AG08395 (cell line): ENCODE measurements at regions not wholly inside any gene's neighbourhood (a gene's known extent, or its start where the extent isn't known, plus 50 kb on each side); places are given as distances from the start of the nearest gene placed in this dataset.

Source experiments
- DNase-seq: peaks from one replicate; pipeline ENCODE4 v3.0.0; 2012; ENCODE audit warnings: mixed read lengths, low spot score

GRCh38 chr1:226816576-226816975, 53.8 kb upstream of the PSEN2 start:
- peak; percentile 43 for DNase-seq

DNA sequence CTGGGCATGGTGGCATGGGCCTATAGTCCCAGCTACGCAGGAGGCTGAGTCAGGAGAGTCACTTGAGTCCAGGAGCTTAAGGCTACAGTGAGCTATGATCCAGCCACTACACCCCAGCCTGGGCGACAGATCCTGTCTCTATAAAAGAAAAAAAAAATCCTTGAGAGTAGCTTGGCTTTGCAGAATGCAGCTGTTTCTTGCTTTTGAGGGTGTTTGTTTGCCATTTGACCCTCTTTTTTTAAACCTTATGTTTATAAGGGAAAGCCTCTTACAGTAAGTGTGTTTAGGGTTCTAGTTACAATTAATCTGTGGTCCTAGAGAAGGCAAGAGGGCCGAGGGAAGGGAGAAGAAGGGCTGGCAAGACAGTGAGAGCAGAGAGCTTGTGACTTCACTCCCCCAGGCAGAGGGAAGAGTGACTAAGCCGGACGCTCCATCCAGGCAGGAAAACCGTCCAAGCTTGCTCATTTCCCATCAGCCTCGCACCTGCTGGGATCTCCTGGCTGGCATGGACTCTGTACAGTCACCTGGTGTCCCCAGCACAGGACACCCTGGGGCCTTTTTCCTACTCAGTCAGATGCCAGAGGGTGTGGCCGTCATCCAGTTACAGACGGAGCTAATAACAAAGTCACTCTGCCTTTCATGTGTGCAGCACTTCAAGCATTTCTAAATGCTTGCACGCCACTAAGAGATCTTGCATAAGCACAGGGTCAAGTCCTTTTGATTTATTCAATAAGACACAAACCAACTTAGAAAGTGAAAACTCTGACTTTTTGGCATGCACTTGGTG, 55.5 kb upstream of the PSEN2 start:
- peak; percentile 68 for DNase-seq

GRCh38 chr1:226813671-226814591, 56.5 kb upstream of the PSEN2 start:
- DNase-seq = no peak

- no peak for DNase-seq
These were observed 59.7 kb upstream of the PSEN2 start for GRCh38 chr1:226810681-226811080.

GRCh38 chr1:226809785-226810571, 60.4 kb upstream of the PSEN2 start:
- peak; percentile 73 for DNase-seq

DNA sequence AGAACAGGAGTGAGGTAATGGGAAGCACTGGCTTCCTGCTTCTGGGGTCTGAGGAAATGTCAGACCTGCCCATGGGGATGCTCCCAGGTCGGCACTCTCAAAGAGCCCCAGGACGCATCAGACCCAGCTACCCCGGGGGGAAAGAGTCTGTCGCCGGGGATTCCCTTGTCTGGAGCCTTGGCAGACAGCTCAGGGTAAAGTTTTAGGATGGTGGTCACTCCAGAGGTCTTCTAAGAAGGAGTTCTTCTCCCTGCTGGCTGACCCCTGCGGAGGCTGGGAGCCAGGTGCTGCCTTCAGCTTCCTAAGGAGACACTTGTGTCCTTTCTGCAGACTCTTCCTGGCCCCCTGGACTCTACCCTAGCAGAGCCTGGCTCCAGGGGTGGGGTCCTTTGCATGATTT, 61.9 kb upstream of the PSEN2 start:
- no peak for DNase-seq

- DNase-seq = no peak
These were observed 63.4 kb upstream of the PSEN2 start for GRCh38 chr1:226806988-226807387.

GRCh38 chr1:226804907-226805759, 65.3 kb upstream of the PSEN2 start:
- no peak for DNase-seq

DNA sequence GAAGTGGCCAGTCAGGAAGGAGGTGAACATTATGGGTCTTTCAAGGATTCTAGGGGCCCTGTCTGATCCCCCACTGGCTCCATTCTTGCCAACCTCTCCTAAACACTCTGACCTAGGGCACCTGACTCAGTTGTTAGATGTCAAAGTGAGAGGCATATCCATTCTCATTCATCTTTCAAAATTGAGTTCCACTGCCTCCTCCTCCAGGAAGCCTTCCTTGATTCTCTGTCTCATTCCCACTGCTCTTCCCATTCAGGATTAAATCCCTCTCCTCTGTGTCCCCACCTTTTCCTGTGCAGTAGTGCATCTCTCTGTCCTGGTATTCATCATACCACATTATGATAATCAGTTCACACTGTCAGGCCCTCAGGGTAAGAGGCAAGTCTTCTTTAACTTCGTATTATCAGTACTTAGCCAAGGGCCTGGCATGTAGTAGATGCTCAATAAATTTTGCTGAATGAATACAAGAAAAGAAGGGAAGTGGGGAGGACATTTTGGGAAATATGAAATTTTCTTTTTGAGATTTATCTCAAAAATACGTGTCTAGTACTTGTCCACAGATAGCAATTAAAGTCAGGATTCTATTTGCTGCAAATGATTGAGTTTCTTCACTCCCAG, 61.8 kb upstream of the ITPKB start:
- no peak for DNase-seq

- DNase-seq = no peak
These were observed 60.7 kb upstream of the ITPKB start for GRCh38 chr1:226799634-226800281.

DNA sequence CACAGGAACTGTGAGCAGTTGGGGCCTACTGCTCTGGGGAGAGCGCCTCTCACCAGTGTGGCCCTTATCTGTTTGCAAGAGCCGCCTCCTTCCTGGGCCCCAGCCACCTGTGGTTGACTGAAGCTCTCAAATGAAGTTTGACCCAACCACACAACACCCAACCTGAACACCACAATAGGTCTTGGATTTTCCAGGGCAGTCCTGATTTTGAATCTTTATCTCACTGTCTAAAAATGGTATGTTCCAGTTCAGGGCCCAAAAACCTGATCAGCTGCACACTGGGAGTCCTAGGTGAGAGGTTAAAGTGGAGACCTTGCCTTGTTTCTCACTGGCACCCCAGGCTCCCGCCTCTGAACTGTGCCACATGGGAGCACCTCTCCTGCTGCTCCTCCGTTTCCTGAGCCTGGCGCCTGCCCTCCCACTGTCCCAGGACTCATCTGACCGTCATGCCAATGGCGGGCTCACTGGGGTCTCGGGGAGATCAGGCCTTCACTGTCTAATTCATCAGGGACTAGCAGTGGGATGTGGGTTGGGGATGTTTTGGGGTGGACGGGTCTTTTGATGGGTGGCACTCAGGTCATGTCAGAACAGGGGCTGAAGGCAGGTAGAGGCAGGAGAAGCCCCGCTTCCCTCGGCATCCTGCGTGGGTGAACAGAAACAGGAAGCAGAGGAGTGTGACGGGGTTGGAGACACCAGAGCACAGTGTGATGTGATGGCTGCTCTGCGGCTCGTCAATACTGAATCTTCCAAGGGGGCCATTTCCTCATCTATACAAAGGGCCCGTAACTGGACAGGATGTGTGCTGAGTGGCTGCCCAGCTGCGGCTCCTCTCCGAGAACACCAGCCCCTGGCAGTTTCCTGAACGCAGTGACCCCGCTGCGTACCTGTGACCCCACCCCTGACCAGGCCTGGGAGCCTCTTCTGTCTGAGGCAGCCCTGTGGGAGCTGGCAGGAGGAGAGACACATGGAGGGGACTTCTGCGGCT, 59.6 kb upstream of the ITPKB start:
- no peak for DNase-seq

- no peak for DNase-seq
These were observed 58.1 kb upstream of the ITPKB start for GRCh38 chr1:226797151-226797550.

- no peak for DNase-seq
These were observed 54.7 kb upstream of the ITPKB start for GRCh38 chr1:226793620-226794276.

DNA sequence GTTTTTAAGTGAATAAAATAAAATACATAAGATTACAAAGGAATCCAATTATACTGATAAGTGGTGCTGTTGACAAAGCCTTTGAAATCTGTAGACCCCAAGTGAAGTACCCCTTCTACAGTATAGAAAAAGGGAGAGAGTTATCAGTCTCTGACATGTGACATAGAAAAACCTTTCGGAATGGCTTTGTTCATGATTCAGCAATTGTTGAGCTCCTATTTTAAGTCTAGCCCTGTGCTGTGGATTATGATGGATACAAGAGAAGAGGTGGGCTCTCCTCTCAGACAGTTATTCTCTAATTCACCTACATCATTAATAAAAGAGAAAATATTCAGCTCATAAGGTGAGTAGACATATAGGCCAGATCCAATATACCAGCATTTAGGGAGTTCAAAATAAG, 53.3 kb upstream of the ITPKB start:
- DNase-seq = no peak

- DNase-seq = no peak
These were observed 51.6 kb upstream of the ITPKB start for GRCh38 chr1:226790545-226791181.

DNA sequence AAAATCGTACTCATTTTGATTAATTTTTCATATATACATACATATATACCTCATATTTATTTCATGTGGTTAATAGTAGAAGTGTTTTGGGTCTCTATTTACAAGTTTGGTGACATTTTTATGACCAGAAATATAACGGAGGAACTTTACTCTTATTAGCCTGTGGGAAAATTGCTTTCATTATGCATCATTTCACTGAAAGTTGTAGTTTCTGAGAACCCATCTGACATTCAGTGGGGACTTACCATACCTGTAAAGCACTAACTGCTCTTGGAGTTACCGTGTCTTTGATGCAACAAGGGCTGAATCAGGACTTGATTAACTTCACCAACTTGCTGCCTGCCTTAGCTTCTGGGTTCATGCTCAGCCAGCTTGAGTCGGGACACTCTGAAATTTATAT, 49.9 kb upstream of the ITPKB start:
- DNase-seq = no peak
